ENCODE measurements at regions not wholly inside any gene's neighbourhood (a gene's known extent, or its start where the extent isn't known, plus 50 kb on each side); places are given as distances from the start of the nearest gene placed in this dataset.

DNA sequence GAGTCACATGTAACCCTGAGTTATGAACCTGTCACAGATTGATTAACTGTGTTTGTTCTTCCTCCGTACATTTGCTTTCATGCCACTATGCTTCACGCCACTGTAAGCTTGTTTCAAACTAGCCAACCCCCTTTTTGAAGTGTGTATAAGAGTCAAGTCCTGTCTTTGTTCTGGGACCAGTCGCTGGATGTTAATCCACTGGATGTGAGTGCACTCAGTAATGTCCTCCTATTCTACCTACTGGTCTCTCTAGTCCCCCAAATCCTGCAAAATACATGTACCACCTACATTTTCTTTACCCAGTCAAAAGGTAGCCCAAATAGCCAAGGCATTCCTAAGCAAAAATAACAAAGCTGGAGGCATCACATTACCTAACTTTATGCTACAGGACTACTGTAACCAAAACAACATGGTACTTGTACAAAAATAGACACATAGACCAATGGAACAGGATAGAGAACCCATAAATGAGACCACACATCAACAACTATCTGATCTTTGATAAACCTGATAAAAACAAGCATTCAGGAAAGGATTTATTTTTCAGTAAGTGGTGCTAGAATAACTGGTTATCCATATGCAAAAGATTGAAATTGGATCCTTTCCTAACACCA, 1139.1 kb upstream of the SEMA6A start:
- TF ChIP-seq, protein P1, sequence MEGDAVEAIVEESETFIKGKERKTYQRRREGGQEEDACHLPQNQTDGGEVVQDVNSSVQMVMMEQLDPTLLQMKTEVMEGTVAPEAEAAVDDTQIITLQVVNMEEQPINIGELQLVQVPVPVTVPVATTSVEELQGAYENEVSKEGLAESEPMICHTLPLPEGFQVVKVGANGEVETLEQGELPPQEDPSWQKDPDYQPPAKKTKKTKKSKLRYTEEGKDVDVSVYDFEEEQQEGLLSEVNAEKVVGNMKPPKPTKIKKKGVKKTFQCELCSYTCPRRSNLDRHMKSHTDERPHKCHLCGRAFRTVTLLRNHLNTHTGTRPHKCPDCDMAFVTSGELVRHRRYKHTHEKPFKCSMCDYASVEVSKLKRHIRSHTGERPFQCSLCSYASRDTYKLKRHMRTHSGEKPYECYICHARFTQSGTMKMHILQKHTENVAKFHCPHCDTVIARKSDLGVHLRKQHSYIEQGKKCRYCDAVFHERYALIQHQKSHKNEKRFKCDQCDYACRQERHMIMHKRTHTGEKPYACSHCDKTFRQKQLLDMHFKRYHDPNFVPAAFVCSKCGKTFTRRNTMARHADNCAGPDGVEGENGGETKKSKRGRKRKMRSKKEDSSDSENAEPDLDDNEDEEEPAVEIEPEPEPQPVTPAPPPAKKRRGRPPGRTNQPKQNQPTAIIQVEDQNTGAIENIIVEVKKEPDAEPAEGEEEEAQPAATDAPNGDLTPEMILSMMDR (IDR thresholded peaks at IDR 0.05; ENCODE audit: low read depth, low read length), result no peak
- H3K4me3 ChIP-seq (ENCODE audit: low read depth, low read length), result no peak overlapping the region

DNA sequence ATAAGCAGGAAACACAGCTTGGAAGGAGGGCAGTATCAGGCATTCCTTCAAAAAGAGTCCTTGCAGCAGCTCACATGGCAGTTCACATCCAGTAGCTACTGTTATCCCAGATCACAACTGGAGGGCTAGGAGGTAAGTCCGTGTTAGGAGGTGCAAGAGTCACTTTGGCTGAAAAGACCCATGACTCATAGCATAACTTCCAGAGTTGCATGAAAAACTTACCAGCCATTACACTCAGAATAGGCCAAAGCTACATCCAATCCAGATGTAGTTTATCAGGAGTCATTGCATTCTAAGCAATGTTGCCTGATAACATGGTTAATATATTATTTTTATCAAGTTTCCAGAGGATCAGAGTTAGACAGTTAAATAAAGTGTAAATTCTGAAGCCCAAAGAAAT, 1126.4 kb upstream of the SEMA6A start:
- TF ChIP-seq, protein P1 (IDR thresholded peaks at IDR 0.05; ENCODE audit: low read depth, low read length), result no peak
- H3K4me3 ChIP-seq (ENCODE audit: low read depth, low read length), result no peak overlapping the region

DNA sequence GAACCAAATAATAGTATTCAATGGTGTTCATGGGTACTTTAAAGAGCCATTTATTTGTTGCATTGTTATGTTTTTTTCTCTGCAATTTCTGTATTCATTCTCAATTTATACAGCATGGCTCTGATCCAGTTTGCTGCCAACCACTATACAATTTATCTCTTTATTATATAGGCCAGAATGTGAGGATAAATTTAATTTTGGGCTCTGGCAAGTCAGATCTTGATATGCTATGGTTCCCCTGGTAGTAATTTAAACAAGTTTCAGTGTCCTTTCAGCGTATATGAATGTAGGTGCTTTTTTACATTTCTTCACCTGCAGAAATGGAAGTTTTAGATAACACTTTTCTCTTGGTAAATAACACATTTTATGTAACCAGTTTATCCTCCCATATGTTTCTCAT, 1118.0 kb upstream of the SEMA6A start:
- no peak overlapping the region for H3K4me3 ChIP-seq (ENCODE audit: low read depth, low read length)
- TF ChIP-seq, protein P1 (IDR thresholded peaks at IDR 0.05; ENCODE audit: low read depth, low read length), result no peak

DNA sequence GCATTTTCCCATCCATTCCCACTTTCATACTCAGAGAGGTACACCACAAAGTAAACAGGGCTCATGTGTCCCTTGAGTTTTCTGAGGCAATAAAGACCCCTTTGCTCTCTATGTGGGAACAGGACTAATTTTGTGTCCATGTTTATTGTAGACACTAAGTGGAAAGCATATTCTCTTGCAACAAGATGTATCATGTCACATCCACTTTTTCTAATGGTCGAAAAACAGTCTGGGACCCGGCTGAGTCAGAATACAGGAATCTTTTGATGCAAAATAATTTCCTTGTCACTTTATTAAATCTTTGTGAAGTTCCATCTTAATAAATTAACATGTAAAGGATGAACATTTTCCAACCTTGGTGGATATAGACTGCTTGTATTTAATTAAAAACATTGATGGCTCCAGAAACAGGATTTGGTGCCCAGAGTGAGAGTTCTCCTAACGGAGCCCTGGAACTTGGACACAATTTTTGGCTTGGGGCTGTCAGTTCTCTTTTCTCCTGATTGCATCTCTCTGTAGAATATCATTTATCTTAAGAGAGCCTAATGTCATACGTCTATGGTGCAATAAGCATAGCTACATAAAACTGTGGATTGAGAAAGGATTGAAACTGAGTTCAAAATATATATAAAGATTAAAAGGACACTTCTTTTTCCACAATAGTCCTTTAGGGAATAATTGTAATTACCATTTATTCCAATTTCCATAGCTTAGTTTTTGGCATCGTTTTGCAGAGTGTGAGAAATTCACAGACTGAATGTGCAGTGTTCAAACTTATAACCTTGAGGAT, 1116.7 kb upstream of the SEMA6A start:
- TF ChIP-seq, protein P1 (IDR thresholded peaks at IDR 0.05; ENCODE audit: low read depth, low read length), result no peak
- H3K4me3 ChIP-seq (ENCODE audit: low read depth, low read length), result no peak overlapping the region

DNA sequence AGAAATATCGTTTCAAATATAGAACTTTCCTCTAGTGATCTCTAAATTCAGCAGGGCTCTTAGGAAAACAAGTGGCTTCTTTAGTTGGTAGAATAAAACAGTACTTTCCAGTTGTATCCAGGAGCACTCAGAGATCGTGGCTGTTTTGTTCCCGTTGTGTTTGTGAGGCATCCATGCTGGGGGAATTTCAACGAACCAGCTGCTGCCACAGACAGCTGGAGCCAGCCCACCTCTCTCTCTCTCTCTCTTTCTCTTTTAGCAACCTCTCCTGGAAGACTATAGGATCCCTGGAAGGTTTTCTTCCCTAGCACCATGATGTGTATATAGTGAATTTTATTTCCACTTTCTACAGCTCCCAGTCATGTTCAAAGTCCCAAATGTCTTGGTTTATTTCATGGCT, 1116.0 kb upstream of the SEMA6A start:
- no peak overlapping the region for H3K4me3 ChIP-seq (ENCODE audit: low read depth, low read length)
- TF ChIP-seq, protein P1 (IDR thresholded peaks at IDR 0.05; ENCODE audit: low read depth, low read length), result no peak

DNA sequence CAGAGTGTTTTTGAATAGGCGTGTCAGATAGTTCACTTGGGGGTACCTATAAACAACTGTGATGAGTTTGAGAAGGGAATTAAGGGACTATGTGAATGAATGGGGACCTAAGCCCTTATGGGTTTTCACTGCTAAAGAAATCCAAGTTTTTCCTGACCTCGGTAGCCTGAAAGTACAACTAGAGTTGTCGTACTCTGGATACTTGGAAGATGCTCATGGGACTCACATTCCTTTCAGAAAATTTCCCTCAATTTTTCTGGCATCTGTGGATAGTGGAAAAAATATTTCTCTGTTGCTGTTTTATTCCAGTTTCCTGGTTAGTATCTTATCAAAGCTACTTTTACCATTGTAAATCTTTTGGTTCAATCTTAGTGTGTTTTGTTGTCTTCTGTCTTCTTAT, 1112.3 kb upstream of the SEMA6A start:
- TF ChIP-seq, protein P1 (IDR thresholded peaks at IDR 0.05; ENCODE audit: low read depth, low read length), result no peak
- no peak overlapping the region for H3K4me3 ChIP-seq (ENCODE audit: low read depth, low read length)

DNA sequence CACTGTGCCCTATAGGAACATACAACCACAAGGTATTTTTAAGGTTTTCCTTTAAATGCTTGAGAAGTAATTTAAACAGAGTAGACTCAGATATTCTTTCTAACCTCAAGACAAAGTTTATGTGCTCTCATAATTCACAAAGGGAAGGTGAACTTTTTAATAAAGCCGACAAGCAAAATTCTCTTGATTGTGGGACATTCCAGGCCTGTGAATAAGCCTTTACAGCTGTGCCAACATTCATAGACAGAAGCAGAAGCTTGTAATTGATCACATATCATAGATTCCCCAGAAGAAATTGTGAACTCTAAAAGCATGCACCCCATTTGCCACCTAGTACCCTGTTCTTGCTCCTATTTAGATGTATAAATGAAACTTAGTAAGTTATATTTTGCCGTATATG, 1107.8 kb upstream of the SEMA6A start:
- no peak overlapping the region for H3K4me3 ChIP-seq (ENCODE audit: low read depth, low read length)
- TF ChIP-seq, protein P1 (IDR thresholded peaks at IDR 0.05; ENCODE audit: low read depth, low read length), result no peak

Data from WI38 (cell line).